Neural cell (in vitro differentiated cells): ENCODE measurements at regions not wholly inside any gene's neighbourhood (a gene's known extent, or its start where the extent isn't known, plus 50 kb on each side); places are given as distances from the start of the nearest gene placed in this dataset.

Experiments
- CTCF ChIP-seq: fragments of 450-650 bp; IDR thresholded peaks from 2 replicates; pipeline ENCODE4 v1.5.1; 2014; ENCODE audit warnings: antibody characterized with exemption, mild to moderate bottlenecking, moderate library complexity; ENCODE audit not compliant: poor library complexity, severe bottlenecking
- EP300 ChIP-seq: fragments of 450-650 bp; conservative IDR thresholded peaks from 2 replicates; pipeline ENCODE4 v1.6.1; 2014; ENCODE audit warnings: antibody characterized with exemption, mild to moderate bottlenecking, moderate library complexity; ENCODE audit not compliant: poor library complexity, severe bottlenecking
- EZH2 ChIP-seq: fragments of 200-600, 300-800 bp; shearing (Covaris generic), sonication (generic); IDR thresholded peaks from 2 replicates; pipeline ENCODE4 v1.6.1; 2014; ENCODE audit warnings: antibody characterized with exemption, low read length, borderline replicate concordance, mild to moderate bottlenecking; ENCODE audit not compliant: insufficient read depth, poor library complexity, severe bottlenecking
- POLR2AphosphoS5 ChIP-seq: IDR thresholded peaks from 2 replicates; pipeline ENCODE4 v1.6.1; 2012
- RAD21 ChIP-seq: fragments of 450-650 bp; conservative IDR thresholded peaks from 2 replicates; pipeline ENCODE4 v1.6.1; 2014; ENCODE audit warnings: antibody characterized with exemption, mild to moderate bottlenecking, moderate library complexity
- SMC3 ChIP-seq: fragments of 450-650 bp; conservative IDR thresholded peaks from 2 replicates; pipeline ENCODE4 v1.6.1; 2014; ENCODE audit warnings: antibody characterized with exemption, mild to moderate bottlenecking, moderate library complexity; ENCODE audit not compliant: poor library complexity
- TAF1 ChIP-seq: IDR thresholded peaks from 2 replicates; pipeline ENCODE4 v1.6.1; 2012; ENCODE audit warnings: low read depth
- TF ChIP-seq, protein P1 (sequence below): IDR thresholded peaks from 2 replicates; pipeline ENCODE4 v1.6.1; 2012; ENCODE audit warnings: borderline replicate concordance

DNA sequence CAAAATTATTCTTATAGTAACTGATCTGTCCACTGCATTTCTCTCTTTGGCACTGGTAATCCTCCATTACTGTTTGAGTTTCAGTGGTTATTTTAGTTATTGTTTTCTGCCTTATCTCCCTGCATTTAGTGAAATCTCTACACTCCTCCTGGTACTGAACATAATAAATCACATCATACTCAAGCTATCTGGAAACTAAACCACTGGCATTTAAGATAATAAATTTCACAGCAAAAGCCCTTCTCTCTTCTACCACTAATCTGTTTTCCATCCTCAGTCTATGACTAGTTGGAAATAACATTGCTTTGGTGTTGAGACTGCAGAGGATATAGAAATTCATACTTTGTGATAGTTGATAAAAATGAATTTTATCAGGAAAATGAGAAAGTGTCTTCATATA, 399.3 kb upstream of the FSHR start:
- TF ChIP-seq CTCF = no peak
- no peak for TF ChIP-seq EZH2
- TF ChIP-seq EP300 = no peak
- no peak for TF ChIP-seq POLR2AphosphoS5
- no peak for TF ChIP-seq SMC3
- TF ChIP-seq, protein P1, sequence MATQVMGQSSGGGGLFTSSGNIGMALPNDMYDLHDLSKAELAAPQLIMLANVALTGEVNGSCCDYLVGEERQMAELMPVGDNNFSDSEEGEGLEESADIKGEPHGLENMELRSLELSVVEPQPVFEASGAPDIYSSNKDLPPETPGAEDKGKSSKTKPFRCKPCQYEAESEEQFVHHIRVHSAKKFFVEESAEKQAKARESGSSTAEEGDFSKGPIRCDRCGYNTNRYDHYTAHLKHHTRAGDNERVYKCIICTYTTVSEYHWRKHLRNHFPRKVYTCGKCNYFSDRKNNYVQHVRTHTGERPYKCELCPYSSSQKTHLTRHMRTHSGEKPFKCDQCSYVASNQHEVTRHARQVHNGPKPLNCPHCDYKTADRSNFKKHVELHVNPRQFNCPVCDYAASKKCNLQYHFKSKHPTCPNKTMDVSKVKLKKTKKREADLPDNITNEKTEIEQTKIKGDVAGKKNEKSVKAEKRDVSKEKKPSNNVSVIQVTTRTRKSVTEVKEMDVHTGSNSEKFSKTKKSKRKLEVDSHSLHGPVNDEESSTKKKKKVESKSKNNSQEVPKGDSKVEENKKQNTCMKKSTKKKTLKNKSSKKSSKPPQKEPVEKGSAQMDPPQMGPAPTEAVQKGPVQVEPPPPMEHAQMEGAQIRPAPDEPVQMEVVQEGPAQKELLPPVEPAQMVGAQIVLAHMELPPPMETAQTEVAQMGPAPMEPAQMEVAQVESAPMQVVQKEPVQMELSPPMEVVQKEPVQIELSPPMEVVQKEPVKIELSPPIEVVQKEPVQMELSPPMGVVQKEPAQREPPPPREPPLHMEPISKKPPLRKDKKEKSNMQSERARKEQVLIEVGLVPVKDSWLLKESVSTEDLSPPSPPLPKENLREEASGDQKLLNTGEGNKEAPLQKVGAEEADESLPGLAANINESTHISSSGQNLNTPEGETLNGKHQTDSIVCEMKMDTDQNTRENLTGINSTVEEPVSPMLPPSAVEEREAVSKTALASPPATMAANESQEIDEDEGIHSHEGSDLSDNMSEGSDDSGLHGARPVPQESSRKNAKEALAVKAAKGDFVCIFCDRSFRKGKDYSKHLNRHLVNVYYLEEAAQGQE = no peak
- no peak for TF ChIP-seq RAD21
- no peak for TF ChIP-seq TAF1
